Sigmoid colon (tissue), 6 donors: ENCODE measurements at regions not wholly inside any gene's neighbourhood (a gene's known extent, or its start where the extent isn't known, plus 50 kb on each side); places are given as distances from the start of the nearest gene placed in this dataset.

Experiments
- DNase-seq: peaks from one replicate; pipeline ENCODE4 v3.0.0-alpha.2; 2019
- H3K27ac ChIP-seq, 4 donors: fragments of 200-600 bp; sonication (generic); one replicate each; pipeline ENCODE4 v1.5.1; 2016 to 2019; ENCODE audit warnings: mild to moderate bottlenecking in 1 of 4
- H3K27me3 ChIP-seq, 3 donors: fragments of 200-600 bp; sonication (generic); one replicate each; pipeline ENCODE4 v1.5.1; 2019; ENCODE audit warnings: mild to moderate bottlenecking in 1 of 3
- H3K36me3 ChIP-seq, 4 donors: fragments of 200-600 bp; sonication (generic); one replicate each; pipeline ENCODE4 v1.5.1; 2016 to 2019
- H3K4me1 ChIP-seq, 4 donors: fragments of 200-600 bp; sonication (generic); one replicate each; pipeline ENCODE4 v1.5.1; 2017 to 2019
- H3K4me3 ChIP-seq, 4 donors: fragments of 200-600 bp; sonication (generic); one replicate each; pipeline ENCODE4 v1.5.1; 2017 to 2019; ENCODE audit warnings: mild to moderate bottlenecking in 2 of 4, moderate library complexity in 1 of 4
- H3K9me3 ChIP-seq, 4 donors: fragments of 200-600 bp in 3 of 4; sonication (generic) in 3 of 4; one replicate each; pipeline versions ENCODE4 v1.5.1 to v1.6.1; 2013 to 2019
- CTCF ChIP-seq, 4 experiments: fragments of 450-650 bp in 3 of 4; fragments of 200-600 bp in 1 of 4; IDR thresholded peaks; one replicate each; pipeline ENCODE4 v1.5.1; 2016 to 2019; ENCODE audit warnings: antibody characterized with exemption in 4 of 4, mild to moderate bottlenecking in 3 of 4, moderate library complexity in 2 of 4
- EP300 ChIP-seq, 4 donors: sonication (generic); formaldehyde crosslinking; IDR thresholded peaks; one replicate each; pipeline ENCODE4 v1.6.1; 2017; ENCODE audit warnings: antibody characterized with exemption in 4 of 4
- POLR2A ChIP-seq, 2 donors: fragments of 450-650 bp; IDR thresholded peaks; one replicate each; pipeline ENCODE4 v1.6.1; 2016; ENCODE audit warnings: antibody characterized with exemption in 2 of 2, mild to moderate bottlenecking in 2 of 2, moderate library complexity in 2 of 2
- POLR2AphosphoS5 ChIP-seq, 4 donors: sonication (generic); formaldehyde crosslinking; IDR thresholded peaks; one replicate each; pipeline ENCODE4 v1.6.1; 2017; ENCODE audit warnings: antibody characterized with exemption in 4 of 4
- WGBS, 2 donors: extraction: QIAGEN DNeasy Blood & Tissue Kit; methylation state at CpG; one replicate each; pipeline ENCODE4 v1.1.7; 2013; 5-methylcytosine and 5-hydroxymethylcytosine counted together
- intact Hi-C: fragments of 100-400 bp; cut with DNase I; formaldehyde crosslinking; loops from one replicate; pipeline ENCODE4 v1.15.1; 2023
- donor health status: healthy with polysubstance abuse.
- donor health status: healthy.

- WGBS, 2 donors: 76 to 84% methylated on average over 7 of the region's 7 CpGs
- H3K4me3 ChIP-seq: no peak overlapping the region
- H3K36me3 ChIP-seq: no peaks in the 10 kb centered on the region
- DNase-seq: no peak
- H3K27ac ChIP-seq: no peak overlapping the region
- H3K9me3 ChIP-seq: no peaks in the 10 kb centered on the region
- no peaks in the 10 kb centered on the region for H3K27me3 ChIP-seq
- intact Hi-C loops: no loop called here
- H3K4me1 ChIP-seq: no peaks in the 10 kb centered on the region
- TF ChIP-seq EP300 (IDR thresholded peaks at IDR 0.05): no peak
- TF ChIP-seq POLR2A (IDR thresholded peaks at IDR 0.05): no peak
- TF ChIP-seq CTCF (IDR thresholded peaks at IDR 0.05): no peak
- no peak for TF ChIP-seq POLR2AphosphoS5 (IDR thresholded peaks at IDR 0.05)
Observed at GRCh38 chr9:6072865-6073264, 57.4 kb upstream of the RANBP6 start.

- TF ChIP-seq CTCF (IDR thresholded peaks at IDR 0.05) (no peak), POLR2A (IDR thresholded peaks at IDR 0.05) (no peak), POLR2AphosphoS5 (IDR thresholded peaks at IDR 0.05) (no peak), EP300 (IDR thresholded peaks at IDR 0.05) (no peak)
- H3K36me3 ChIP-seq: no peaks in the 10 kb centered on the region
- intact Hi-C loops: no loop called here
- DNase-seq: no peak
- H3K4me1 ChIP-seq: no peaks in the 10 kb centered on the region
- no peaks in the 10 kb centered on the region for H3K9me3 ChIP-seq
- H3K27me3 ChIP-seq: no peaks in the 10 kb centered on the region
- no peak overlapping the region for H3K4me3 ChIP-seq
- no peak overlapping the region for H3K27ac ChIP-seq
Observed at GRCh38 chr9:6072453-6072852, 57.0 kb upstream of the RANBP6 start.

GRCh38 chr9:6068983-6069382 is 53.6 kb upstream of the RANBP6 start:
- intact Hi-C loops: no loop called here
- no peaks in the 10 kb centered on the region for H3K36me3 ChIP-seq
- DNase-seq: no peak
- TF ChIP-seq CTCF (IDR thresholded peaks at IDR 0.05): no peak
- TF ChIP-seq POLR2A (IDR thresholded peaks at IDR 0.05): no peak
- no peak for TF ChIP-seq EP300 (IDR thresholded peaks at IDR 0.05)
- no peak for TF ChIP-seq POLR2AphosphoS5 (IDR thresholded peaks at IDR 0.05)
- no peaks in the 10 kb centered on the region for H3K9me3 ChIP-seq
- no peak overlapping the region for H3K27ac ChIP-seq
- H3K4me3 ChIP-seq: no peak overlapping the region
- H3K4me1 ChIP-seq: no peaks in the 10 kb centered on the region
- H3K27me3 ChIP-seq: no peaks in the 10 kb centered on the region

- intact Hi-C loops: no loop called here
- no peaks in the 10 kb centered on the region for H3K9me3 ChIP-seq
- no peak for DNase-seq
- no peaks in the 10 kb centered on the region for H3K4me1 ChIP-seq
- no peak overlapping the region for H3K4me3 ChIP-seq
- H3K27ac ChIP-seq: no peak overlapping the region
- TF ChIP-seq CTCF (IDR thresholded peaks at IDR 0.05) (no peak), POLR2A (IDR thresholded peaks at IDR 0.05) (no peak), POLR2AphosphoS5 (IDR thresholded peaks at IDR 0.05) (no peak), EP300 (IDR thresholded peaks at IDR 0.05) (no peak)
- 96 to 98% methylated on average over 2 of the region's 2 CpGs for WGBS, 2 donors
- no peaks in the 10 kb centered on the region for H3K36me3 ChIP-seq
- H3K27me3 ChIP-seq: no peaks in the 10 kb centered on the region
Observed at GRCh38 chr9:6067426-6067825, 52.0 kb upstream of the RANBP6 start.
